ENCODE measurements at regions not wholly inside any gene's neighbourhood (a gene's known extent, or its start where the extent isn't known, plus 50 kb on each side); places are given as distances from the start of the nearest gene placed in this dataset.

GRCh38 chr2:4670331-4670730 is 967.0 kb downstream of the DCDC2C start:
- no peak overlapping the region for H3K27ac ChIP-seq (ENCODE audit: low read length)
- no peaks in the 10 kb centered on the region for H3K27me3 ChIP-seq (ENCODE audit: low read depth, low read length)
- H4K20me1 ChIP-seq (ENCODE audit: insufficient read depth, low read length) = no peaks in the 10 kb centered on the region
- no peak overlapping the region for H3K9ac ChIP-seq (ENCODE audit: low read length)
- H3K4me2 ChIP-seq (ENCODE audit: low read length) = no peak overlapping the region
- TF ChIP-seq EZH2phosphoT487 (IDR thresholded peaks at IDR 0.05; ENCODE audit: low read depth) (no peak), CTCF (IDR thresholded peaks at IDR 0.05; ENCODE audit: low read depth, low read length) (no peak)
- H3K79me2 ChIP-seq (ENCODE audit: low read length) = no peaks in the 10 kb centered on the region
- no peak overlapping the region for H3K4me3 ChIP-seq (ENCODE audit: low read length)
- no peaks in the 10 kb centered on the region for H3K36me3 ChIP-seq (replicated peaks; ENCODE audit: low read depth, low read length)
- H3K4me1 ChIP-seq (ENCODE audit: low read length) = no peaks in the 10 kb centered on the region
- no peak overlapping the region for H2AFZ ChIP-seq (ENCODE audit: low read depth, low read length)
- no peaks in the 10 kb centered on the region; the same call in 1 of the 2 replicates for H3K9me3 ChIP-seq (ENCODE audit: insufficient read depth, low read length)

GRCh38 chr2:4673025-4673489 is 969.7 kb downstream of the DCDC2C start:
- H3K9me3 ChIP-seq (ENCODE audit: insufficient read depth, low read length) = no peaks in the 10 kb centered on the region; the same call in 1 of the 2 replicates
- no peaks in the 10 kb centered on the region for H3K4me1 ChIP-seq (ENCODE audit: low read length)
- H3K36me3 ChIP-seq (replicated peaks; ENCODE audit: low read depth, low read length) = no peaks in the 10 kb centered on the region
- no peaks in the 10 kb centered on the region for H4K20me1 ChIP-seq (ENCODE audit: insufficient read depth, low read length)
- no peak overlapping the region for H3K4me3 ChIP-seq (ENCODE audit: low read length)
- no peak overlapping the region for H3K27ac ChIP-seq (ENCODE audit: low read length)
- no peak overlapping the region for H3K4me2 ChIP-seq (ENCODE audit: low read length)
- TF ChIP-seq EZH2phosphoT487 (IDR thresholded peaks at IDR 0.05; ENCODE audit: low read depth) (no peak), CTCF (IDR thresholded peaks at IDR 0.05; ENCODE audit: low read depth, low read length) (no peak)
- no peaks in the 10 kb centered on the region for H3K27me3 ChIP-seq (ENCODE audit: low read depth, low read length)
- no peaks in the 10 kb centered on the region for H3K79me2 ChIP-seq (ENCODE audit: low read length)
- no peak overlapping the region for H3K9ac ChIP-seq (ENCODE audit: low read length)
- H2AFZ ChIP-seq (ENCODE audit: low read depth, low read length) = no peak overlapping the region

- TF ChIP-seq EZH2phosphoT487 (IDR thresholded peaks at IDR 0.05; ENCODE audit: low read depth) (no peak), CTCF (IDR thresholded peaks at IDR 0.05; ENCODE audit: low read depth, low read length) (no peak)
- H3K79me2 ChIP-seq (ENCODE audit: low read length) = no peaks in the 10 kb centered on the region
- H3K4me1 ChIP-seq (ENCODE audit: low read length) = no peaks in the 10 kb centered on the region
- H3K36me3 ChIP-seq (replicated peaks; ENCODE audit: low read depth, low read length) = no peaks in the 10 kb centered on the region
- no peak overlapping the region for H3K27ac ChIP-seq (ENCODE audit: low read length)
- no peak overlapping the region for H3K4me3 ChIP-seq (ENCODE audit: low read length)
- no peaks in the 10 kb centered on the region for H3K27me3 ChIP-seq (ENCODE audit: low read depth, low read length)
- H3K4me2 ChIP-seq (ENCODE audit: low read length) = no peak overlapping the region
- peak overlapping the region; percentile 57; the same call in 1 of the 2 replicates for H2AFZ ChIP-seq (ENCODE audit: low read depth, low read length)
- no peak overlapping the region for H3K9ac ChIP-seq (ENCODE audit: low read length)
- H4K20me1 ChIP-seq (ENCODE audit: insufficient read depth, low read length) = no peaks in the 10 kb centered on the region
- no peaks in the 10 kb centered on the region; the same call in 1 of the 2 replicates for H3K9me3 ChIP-seq (ENCODE audit: insufficient read depth, low read length)
Observed at GRCh38 chr2:4674007-4674406, 970.6 kb downstream of the DCDC2C start.

GRCh38 chr2:4675295-4675694 is 971.9 kb downstream of the DCDC2C start:
- Histone ChIP-seq H3K27me3 (ENCODE audit: low read depth, low read length) (no peaks in the 10 kb centered on the region), H3K27ac (ENCODE audit: low read length) (no peak overlapping the region), H3K36me3 (replicated peaks; ENCODE audit: low read depth, low read length) (no peaks in the 10 kb centered on the region), H3K9ac (ENCODE audit: low read length) (no peak overlapping the region), H3K4me1 (ENCODE audit: low read length) (no peaks in the 10 kb centered on the region), H3K79me2 (ENCODE audit: low read length) (no peaks in the 10 kb centered on the region), H3K9me3 (ENCODE audit: insufficient read depth, low read length) (no peaks in the 10 kb centered on the region; the same call in 1 of the 2 replicates), H4K20me1 (ENCODE audit: insufficient read depth, low read length) (no peaks in the 10 kb centered on the region), H3K4me3 (ENCODE audit: low read length) (no peak overlapping the region), H2AFZ (ENCODE audit: low read depth, low read length) (no peak overlapping the region), H3K4me2 (ENCODE audit: low read length) (no peak overlapping the region)
- TF ChIP-seq EZH2phosphoT487 (IDR thresholded peaks at IDR 0.05; ENCODE audit: low read depth) (no peak), CTCF (IDR thresholded peaks at IDR 0.05; ENCODE audit: low read depth, low read length) (no peak)

Data from OCI-LY3 (cell line).